HCT116 (cell line): ENCODE measurements at regions not wholly inside any gene's neighbourhood (a gene's known extent, or its start where the extent isn't known, plus 50 kb on each side); places are given as distances from the start of the nearest gene placed in this dataset.

Experiments
- ATAC-seq: fragments of 200-7000 bp; cut with Tn5 transposase; 2 replicates; pipeline ENCODE4 v1.9.1; 2020; ENCODE audit warnings: mild to moderate bottlenecking, moderate library complexity
- BruUV-seq: library from RNA; stranded (reverse); fragments of 400-500 nt; replicated peaks from 2 replicates; lab custom pipeline; 2021; lab: Mats Ljungman, UMichigan
- CTCF ChIA-PET: fragments of 300-600 bp; sonication (Branson Sonifier 250); formaldehyde crosslinking; loops from one replicate; lab custom pipeline; 2021; ENCODE audit warnings: antibody characterized with exemption; lab: Charles Lee
- POLR2A ChIA-PET: fragments of 300-600, 350-600 bp; sonication (Branson Sonifier 250); formaldehyde crosslinking; loops from one replicate; lab custom pipeline; 2021; ENCODE audit warnings: antibody characterized with exemption; lab: Charles Lee
- RAD21 ChIA-PET, 2 experiments: fragments of 300-600 bp; sonication (Branson Sonifier 250); formaldehyde crosslinking; loops; one replicate each; lab custom pipeline; 2023; ENCODE audit warnings: low total read pairs in 2 of 2; ENCODE audit not compliant: uncharacterized antibody in 2 of 2, unreplicated experiment in 2 of 2, low non-redundant PET in 1 of 2; lab: Charles Lee
- DNase-seq: peaks from one replicate; pipeline ENCODE4 v3.0.0-alpha.2; 2010; ENCODE audit warnings: low read depth, low spot score
- H2AFZ ChIP-seq: fragments of 200-600 bp; shearing (Covaris generic), sonication (generic); 2 replicates; pipeline ENCODE4 v1.6.1; 2017; ENCODE audit warnings: low read depth, mixed run types, mixed read lengths, antibody characterized with exemption, low read length; ENCODE audit not compliant: poor library complexity, severe bottlenecking
- H3K27ac ChIP-seq: 2 replicates; pipeline ENCODE4 v1.5.1; 2012; ENCODE audit warnings: low read depth, low read length
- H3K27me3 ChIP-seq: fragments of 200-600 bp; sonication (generic); 2 replicates; pipeline ENCODE4 v1.6.1; 2016; ENCODE audit warnings: mixed run types, low read length, mixed read lengths; ENCODE audit not compliant: insufficient read depth
- H3K36me3 ChIP-seq, 2 experiments: fragments of 200-500 bp in 1 of 2; fragments of 200-600 bp in 1 of 2; sonication (Bioruptor generic) in 1 of 2; sonication (generic) in 1 of 2; 2 replicates each; pipeline versions ENCODE4 v1.5.1 to v1.6.1; 2014 to 2016; ENCODE audit warnings: low read length in 2 of 2, inconsistent platforms in 1 of 2, mixed read lengths in 1 of 2, mixed run types in 1 of 2; ENCODE audit not compliant: insufficient read depth in 2 of 2, control insufficient read depth in 1 of 2
- H3K4me1 ChIP-seq, 2 experiments: fragments of 200-600 bp in 1 of 2; sonication (generic) in 1 of 2; 2 replicates each; pipeline versions ENCODE4 v1.5.1 to v1.6.1; 2012 to 2017; ENCODE audit warnings: low read length in 2 of 2, inconsistent platforms in 1 of 2, mild to moderate bottlenecking in 1 of 2, mixed read lengths in 1 of 2, mixed run types in 1 of 2, moderate library complexity in 1 of 2; ENCODE audit not compliant: insufficient read depth in 2 of 2, control insufficient read depth in 1 of 2
- H3K4me2 ChIP-seq: fragments of 200-600 bp; sonication (generic); 2 replicates; pipeline ENCODE4 v1.6.1; 2017; ENCODE audit warnings: mixed run types, low read length, mixed read lengths
- H3K4me3 ChIP-seq, 2 experiments: fragments of 200-600 bp in 1 of 2; sonication (generic) in 1 of 2; replicated peaks in 1 of 2; 2 replicates each; pipeline ENCODE4 v1.5.1; 2011 to 2016; ENCODE audit warnings: low read length in 2 of 2, control low read depth in 1 of 2, low read depth in 1 of 2, mild to moderate bottlenecking in 1 of 2, mixed read lengths in 1 of 2, mixed run types in 1 of 2
- H3K79me2 ChIP-seq: fragments of 200-600 bp; sonication (generic); 2 replicates; pipeline ENCODE4 v1.6.1; 2017; ENCODE audit warnings: mild to moderate bottlenecking, mixed run types, low read length, moderate library complexity, mixed read lengths; ENCODE audit not compliant: insufficient read depth
- H3K9ac ChIP-seq: fragments of 200-600 bp; sonication (generic); 2 replicates; pipeline ENCODE4 v1.6.1; 2016; ENCODE audit warnings: low read length, mixed read lengths
- H3K9me2 ChIP-seq: fragments of 200-600 bp; sonication (generic), shearing (Covaris generic); 2 replicates; pipeline ENCODE4 v1.6.1; 2017; ENCODE audit warnings: mixed run types, mild to moderate bottlenecking, moderate library complexity; ENCODE audit not compliant: insufficient read depth
- H3K9me3 ChIP-seq, 2 experiments: fragments of 200-500 bp in 1 of 2; fragments of 200-600 bp in 1 of 2; sonication (Bioruptor generic) in 1 of 2; sonication (generic) in 1 of 2; 2 replicates each; pipeline ENCODE4 v1.6.1; 2014 to 2017; ENCODE audit warnings: low read length in 2 of 2, mixed read lengths in 2 of 2, inconsistent platforms in 1 of 2, low read depth in 1 of 2, mild to moderate bottlenecking in 1 of 2, mixed run types in 1 of 2, moderate library complexity in 1 of 2; ENCODE audit not compliant: control insufficient read depth in 1 of 2, insufficient read depth in 1 of 2
- H4K20me1 ChIP-seq: fragments of 200-600 bp; sonication (generic), shearing (Covaris generic); 2 replicates; pipeline ENCODE4 v1.6.1; 2017; ENCODE audit warnings: mixed run types, mild to moderate bottlenecking, moderate library complexity; ENCODE audit not compliant: insufficient read depth
- CBX3 ChIP-seq: IDR thresholded peaks from 2 replicates; pipeline ENCODE4 v1.6.1; 2012; ENCODE audit warnings: low read depth
- CEBPB ChIP-seq: IDR thresholded peaks from 2 replicates; pipeline ENCODE4 v1.6.1; 2012; ENCODE audit warnings: low read depth
- EZH2phosphoT487 ChIP-seq: fragments of 200-600 bp; IDR thresholded peaks from 2 replicates; pipeline ENCODE4 v1.6.1; 2018; ENCODE audit warnings: antibody characterized with exemption, borderline replicate concordance
- RAD21 ChIP-seq: IDR thresholded peaks from 2 replicates; pipeline ENCODE4 v1.6.1; 2012; ENCODE audit warnings: low read depth, mild to moderate bottlenecking
- SIN3A ChIP-seq: IDR thresholded peaks from 2 replicates; pipeline ENCODE4 v1.6.1; 2012; ENCODE audit warnings: low read depth
- SRF ChIP-seq: IDR thresholded peaks from 2 replicates; pipeline ENCODE4 v1.6.1; 2012; ENCODE audit warnings: low read depth
- YY1 ChIP-seq: IDR thresholded peaks from 2 replicates; pipeline ENCODE4 v1.6.1; 2011; ENCODE audit warnings: low read length, low read depth, moderate library complexity, mild to moderate bottlenecking; ENCODE audit not compliant: insufficient replicate concordance; ENCODE audit errors: extremely low read depth
- ZNF274 ChIP-seq: fragments of 200-500 bp; sonication (Bioruptor generic); IDR thresholded peaks from 2 replicates; pipeline ENCODE4 v1.6.1; 2014; ENCODE audit warnings: mild to moderate bottlenecking, low read depth, low read length, inconsistent platforms
- intact Hi-C: fragments of 100-400 bp; cut with micrococcal nuclease; formaldehyde crosslinking; loops from 2 replicates; pipeline ENCODE4 v1.10.0; 2022
- TF ChIP-seq, protein P1 (sequence below): IDR thresholded peaks from 2 replicates; pipeline ENCODE4 v1.6.1; 2012; ENCODE audit warnings: low read depth
- TF ChIP-seq, protein P2 (sequence below), 3 experiments: fragments of 200-600 bp in 1 of 3; sonication (generic) in 1 of 3; IDR thresholded peaks in 2 of 3; conservative IDR thresholded peaks in 1 of 3; 2 replicates each; pipeline ENCODE4 v1.5.1; 2012 to 2017; ENCODE audit warnings: low read depth in 2 of 3, low read length in 2 of 3, antibody characterized with exemption in 1 of 3, borderline replicate concordance in 1 of 3, control low read depth in 1 of 3, mild to moderate bottlenecking in 1 of 3, mixed read lengths in 1 of 3, mixed run types in 1 of 3, moderate library complexity in 1 of 3; ENCODE audit not compliant: insufficient read depth in 1 of 3

DNA sequence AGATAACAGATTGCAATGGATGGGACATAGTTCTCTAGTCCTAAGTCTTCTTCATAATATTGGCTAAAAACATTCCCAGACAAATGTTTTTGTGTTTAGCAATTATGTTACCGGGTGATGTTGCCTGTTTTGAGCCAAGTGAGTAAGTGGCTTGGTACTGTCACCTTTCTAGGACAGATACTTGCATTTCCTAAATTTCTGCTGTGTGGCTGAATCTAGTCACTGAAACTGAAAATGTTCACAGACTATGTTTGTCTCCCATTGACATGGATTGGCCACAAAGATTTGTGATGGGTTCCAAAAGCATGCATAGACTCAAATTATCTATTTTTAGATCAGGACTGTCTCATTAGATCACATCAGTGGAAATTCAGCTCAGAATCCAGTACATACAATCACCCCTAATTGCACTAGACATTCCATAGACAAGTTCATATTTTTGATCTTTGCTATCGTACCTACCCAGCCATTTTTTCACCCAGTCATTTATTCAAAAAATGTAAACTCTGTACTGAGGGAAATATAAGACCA lies 1222.1 kb upstream of the AUTS2 start (continued):
- TF ChIP-seq, protein P1, sequence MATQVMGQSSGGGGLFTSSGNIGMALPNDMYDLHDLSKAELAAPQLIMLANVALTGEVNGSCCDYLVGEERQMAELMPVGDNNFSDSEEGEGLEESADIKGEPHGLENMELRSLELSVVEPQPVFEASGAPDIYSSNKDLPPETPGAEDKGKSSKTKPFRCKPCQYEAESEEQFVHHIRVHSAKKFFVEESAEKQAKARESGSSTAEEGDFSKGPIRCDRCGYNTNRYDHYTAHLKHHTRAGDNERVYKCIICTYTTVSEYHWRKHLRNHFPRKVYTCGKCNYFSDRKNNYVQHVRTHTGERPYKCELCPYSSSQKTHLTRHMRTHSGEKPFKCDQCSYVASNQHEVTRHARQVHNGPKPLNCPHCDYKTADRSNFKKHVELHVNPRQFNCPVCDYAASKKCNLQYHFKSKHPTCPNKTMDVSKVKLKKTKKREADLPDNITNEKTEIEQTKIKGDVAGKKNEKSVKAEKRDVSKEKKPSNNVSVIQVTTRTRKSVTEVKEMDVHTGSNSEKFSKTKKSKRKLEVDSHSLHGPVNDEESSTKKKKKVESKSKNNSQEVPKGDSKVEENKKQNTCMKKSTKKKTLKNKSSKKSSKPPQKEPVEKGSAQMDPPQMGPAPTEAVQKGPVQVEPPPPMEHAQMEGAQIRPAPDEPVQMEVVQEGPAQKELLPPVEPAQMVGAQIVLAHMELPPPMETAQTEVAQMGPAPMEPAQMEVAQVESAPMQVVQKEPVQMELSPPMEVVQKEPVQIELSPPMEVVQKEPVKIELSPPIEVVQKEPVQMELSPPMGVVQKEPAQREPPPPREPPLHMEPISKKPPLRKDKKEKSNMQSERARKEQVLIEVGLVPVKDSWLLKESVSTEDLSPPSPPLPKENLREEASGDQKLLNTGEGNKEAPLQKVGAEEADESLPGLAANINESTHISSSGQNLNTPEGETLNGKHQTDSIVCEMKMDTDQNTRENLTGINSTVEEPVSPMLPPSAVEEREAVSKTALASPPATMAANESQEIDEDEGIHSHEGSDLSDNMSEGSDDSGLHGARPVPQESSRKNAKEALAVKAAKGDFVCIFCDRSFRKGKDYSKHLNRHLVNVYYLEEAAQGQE: no peak
- no peak for TF ChIP-seq EZH2phosphoT487

DNA sequence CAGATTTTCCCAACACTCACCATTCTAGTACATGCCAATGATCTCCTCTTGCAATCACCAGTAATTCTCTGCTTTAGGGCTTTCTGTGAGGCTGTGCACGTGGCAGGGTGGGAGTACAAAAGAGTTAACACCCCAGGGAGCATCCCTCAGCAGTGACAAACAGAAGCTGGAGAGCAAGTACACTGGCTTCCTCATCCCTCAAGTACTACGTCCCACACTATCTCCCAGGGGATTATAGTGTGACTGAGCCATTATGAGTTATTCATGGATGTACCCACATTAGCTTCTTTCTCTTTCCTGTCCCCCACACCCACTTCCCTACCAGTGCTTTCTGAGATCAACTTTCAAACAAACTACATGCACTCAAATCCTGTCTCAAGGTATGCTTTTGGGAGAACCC lies 1216.5 kb upstream of the AUTS2 start:
- no peak overlapping the region for H3K4me2 ChIP-seq
- H3K36me3 ChIP-seq: no peaks in the 10 kb centered on the region
- H3K9ac ChIP-seq: no peak overlapping the region
- RAD21 ChIA-PET: no interaction called here
- H3K27ac ChIP-seq: no peak overlapping the region
- H3K9me3 ChIP-seq: peaks cover 9 to 31% of the 10 kb centered on the region in 2 experiments; a peak in 2 of 4 replicates
- no peaks in the 10 kb centered on the region for H3K27me3 ChIP-seq
- ATAC-seq: no peak
- H3K4me1 ChIP-seq: no peaks in the 10 kb centered on the region
- CTCF ChIA-PET: no interaction called here
- H3K4me3 ChIP-seq: no peak overlapping the region
- no peak overlapping the region for H2AFZ ChIP-seq
- BruUV-seq: no TSS peak
- no peaks in the 10 kb centered on the region for H3K79me2 ChIP-seq
- intact Hi-C loops: no loop called here
- H3K9me2 ChIP-seq: no peaks in the 10 kb centered on the region
- H4K20me1 ChIP-seq: no peaks in the 10 kb centered on the region
- DNase-seq: no peak
- POLR2A ChIA-PET: no interaction called here
- TF ChIP-seq CBX3 (no peak), SRF (no peak), YY1 (no peak), CEBPB (no peak), RAD21 (no peak), SIN3A (no peak), ZNF274 (no peak), EZH2phosphoT487 (no peak)
- TF ChIP-seq, protein P2, sequence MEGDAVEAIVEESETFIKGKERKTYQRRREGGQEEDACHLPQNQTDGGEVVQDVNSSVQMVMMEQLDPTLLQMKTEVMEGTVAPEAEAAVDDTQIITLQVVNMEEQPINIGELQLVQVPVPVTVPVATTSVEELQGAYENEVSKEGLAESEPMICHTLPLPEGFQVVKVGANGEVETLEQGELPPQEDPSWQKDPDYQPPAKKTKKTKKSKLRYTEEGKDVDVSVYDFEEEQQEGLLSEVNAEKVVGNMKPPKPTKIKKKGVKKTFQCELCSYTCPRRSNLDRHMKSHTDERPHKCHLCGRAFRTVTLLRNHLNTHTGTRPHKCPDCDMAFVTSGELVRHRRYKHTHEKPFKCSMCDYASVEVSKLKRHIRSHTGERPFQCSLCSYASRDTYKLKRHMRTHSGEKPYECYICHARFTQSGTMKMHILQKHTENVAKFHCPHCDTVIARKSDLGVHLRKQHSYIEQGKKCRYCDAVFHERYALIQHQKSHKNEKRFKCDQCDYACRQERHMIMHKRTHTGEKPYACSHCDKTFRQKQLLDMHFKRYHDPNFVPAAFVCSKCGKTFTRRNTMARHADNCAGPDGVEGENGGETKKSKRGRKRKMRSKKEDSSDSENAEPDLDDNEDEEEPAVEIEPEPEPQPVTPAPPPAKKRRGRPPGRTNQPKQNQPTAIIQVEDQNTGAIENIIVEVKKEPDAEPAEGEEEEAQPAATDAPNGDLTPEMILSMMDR (IDR thresholded peaks at IDR 0.05 in 2 of 3, conservative IDR thresholded peaks at IDR 0.05 in 1 of 3; ENCODE audit: borderline replicate concordance in 1 of 3, insufficient read depth in 1 of 3, low read depth in 2 of 3, low read length in 2 of 3): no peak
